Mesothelial cell of epicardium (in vitro differentiated cells): ENCODE measurements at regions not wholly inside any gene's neighbourhood (a gene's known extent, or its start where the extent isn't known, plus 50 kb on each side); places are given as distances from the start of the nearest gene placed in this dataset.
"Not testable (repeated sequence)": the region's sequence is repeated elsewhere in the genome, so short reads cannot be mapped to it uniquely, and the experiment has no call there.

ENCODE experiments used
- DNase-seq, 2 experiments: peaks; one replicate each; pipeline ENCODE4 v3.0.0; 2021; ENCODE audit warnings: low spot score in 2 of 2; ENCODE audit not compliant: unreplicated experiment in 2 of 2
- H3K27ac Mint-ChIP-seq: 2 replicates; pipeline ENCODE4 v1.8.0; 2021; ENCODE audit warnings: mixed read lengths
- H3K27me3 Mint-ChIP-seq: 2 replicates; pipeline ENCODE4 v1.8.0; 2021; ENCODE audit warnings: low read depth, mixed read lengths
- H3K36me3 Mint-ChIP-seq: 2 replicates; pipeline ENCODE4 v1.8.0; 2021; ENCODE audit warnings: mixed read lengths
- H3K4me1 Mint-ChIP-seq: 2 replicates; pipeline ENCODE4 v1.8.0; 2021; ENCODE audit warnings: mixed read lengths
- H3K4me3 Mint-ChIP-seq: 2 replicates; pipeline ENCODE4 v1.8.0; 2021; ENCODE audit warnings: mild to moderate bottlenecking, moderate library complexity, mixed read lengths
- H3K9me3 Mint-ChIP-seq: 2 replicates; pipeline ENCODE4 v1.8.0; 2021; ENCODE audit warnings: mixed read lengths
- CTCF ChIP-seq: fragments of 200-600 bp; sonication (generic); IDR thresholded peaks from one replicate; pipeline ENCODE4 v1.5.0; 2021; ENCODE audit warnings: antibody characterized with exemption; ENCODE audit not compliant: unreplicated experiment

DNA sequence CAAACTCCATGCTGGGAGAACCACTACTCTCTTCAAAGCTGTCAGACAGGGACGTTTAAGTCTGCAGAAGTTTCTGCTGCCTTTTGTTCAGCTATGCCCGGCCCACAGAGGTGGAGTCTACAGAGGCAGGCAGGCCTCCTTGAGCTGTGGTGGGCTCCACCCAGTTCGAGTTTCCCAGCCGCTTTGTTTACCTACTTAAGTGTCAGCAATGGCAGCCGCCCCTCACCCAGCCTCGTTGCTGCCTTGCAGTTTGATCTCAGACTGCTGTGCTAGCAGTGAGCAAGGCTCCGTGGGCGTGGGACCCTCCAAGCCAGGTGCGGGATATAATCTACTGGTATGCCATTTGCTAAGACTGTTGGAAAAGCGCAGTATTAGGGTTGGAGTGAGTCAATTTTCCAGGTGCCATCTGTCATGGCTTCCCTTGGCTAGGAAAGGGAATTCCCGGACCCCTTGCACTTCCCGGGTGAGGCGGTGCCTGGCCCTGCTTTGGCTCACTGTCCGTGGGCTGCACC, 190.7 kb downstream of the TTC6 start:
- DNase-seq, H3K36me3 Mint-ChIP-seq, H3K4me3 Mint-ChIP-seq, H3K4me1 Mint-ChIP-seq, H3K27ac Mint-ChIP-seq: not testable (repeated sequence)
- peaks cover 18% of the 10 kb centered on the region for H3K27me3 Mint-ChIP-seq
- H3K9me3 Mint-ChIP-seq, result peaks cover 21% of the 10 kb centered on the region

- Mint-ChIP-seq H3K9me3 (peaks cover 10% of the 10 kb centered on the region), H3K4me3 (no peak overlapping the region), H3K27me3 (peaks cover 18% of the 10 kb centered on the region), H3K36me3 (no peaks in the 10 kb centered on the region), H3K27ac (no peak overlapping the region), H3K4me1 (no peaks in the 10 kb centered on the region)
- DNase-seq, result no peak
- no peak for TF ChIP-seq CTCF
These were observed 192.6 kb downstream of the TTC6 start for GRCh38 chr14:37787879-37788494.

- no peak overlapping the region for H3K4me3 Mint-ChIP-seq
- DNase-seq, result no peak
- peaks cover 14% of the 10 kb centered on the region for H3K27me3 Mint-ChIP-seq
- H3K36me3 Mint-ChIP-seq, result no peaks in the 10 kb centered on the region
- H3K27ac Mint-ChIP-seq, result no peak overlapping the region
- no peaks in the 10 kb centered on the region for H3K4me1 Mint-ChIP-seq
- no peak for TF ChIP-seq CTCF
- no peaks in the 10 kb centered on the region for H3K9me3 Mint-ChIP-seq
These were observed 196.1 kb downstream of the TTC6 start for GRCh38 chr14:37791384-37792036.

GRCh38 chr14:37792124-37792523, 196.7 kb downstream of the TTC6 start:
- Mint-ChIP-seq H3K27me3 (peaks cover 14% of the 10 kb centered on the region), H3K36me3 (no peaks in the 10 kb centered on the region), H3K27ac (no peak overlapping the region), H3K4me1 (no peaks in the 10 kb centered on the region), H3K4me3 (no peak overlapping the region), H3K9me3 (no peaks in the 10 kb centered on the region)
- TF ChIP-seq CTCF, result no peak
- DNase-seq, result no peak

DNA sequence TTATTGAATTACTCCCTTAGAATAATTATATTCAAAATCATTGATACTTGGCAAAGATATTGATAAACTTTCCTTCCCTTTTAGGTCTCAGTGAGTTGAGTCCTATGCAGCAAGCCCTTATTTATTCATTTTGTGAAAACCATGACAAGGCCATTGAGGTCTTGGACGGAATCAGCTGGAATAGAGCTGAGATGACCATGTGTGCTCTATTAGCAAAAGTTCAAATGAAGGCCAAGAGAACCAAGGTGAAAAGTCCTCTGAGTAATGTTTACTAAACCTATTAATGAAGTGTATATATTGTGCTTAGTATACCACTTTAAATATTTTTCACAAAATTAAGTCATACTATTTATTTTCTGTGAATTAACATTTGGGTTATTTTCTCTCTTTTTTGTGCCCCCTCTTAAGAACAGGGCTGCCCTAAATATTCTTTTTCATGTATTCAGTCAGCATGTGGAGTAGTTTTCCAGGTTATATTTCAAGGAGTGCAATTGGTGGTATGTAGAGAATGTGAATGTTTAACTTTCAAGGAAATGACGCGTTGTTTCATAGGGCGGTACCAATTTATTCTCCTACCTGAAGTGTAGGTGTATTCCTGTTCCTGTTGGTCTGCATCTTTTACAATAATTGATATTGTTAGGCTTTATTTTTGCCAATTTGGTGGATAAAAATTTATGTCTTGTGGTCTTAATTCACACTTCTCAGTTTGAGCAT, 201.4 kb downstream of the TTC6 start:
- H3K4me3 Mint-ChIP-seq, result no peak overlapping the region
- H3K36me3 Mint-ChIP-seq, result no peaks in the 10 kb centered on the region
- TF ChIP-seq CTCF, result no peak
- DNase-seq, result no peak
- peaks cover 6% of the 10 kb centered on the region for H3K27me3 Mint-ChIP-seq
- H3K4me1 Mint-ChIP-seq, result no peaks in the 10 kb centered on the region
- no peak overlapping the region for H3K27ac Mint-ChIP-seq
- H3K9me3 Mint-ChIP-seq, result no peaks in the 10 kb centered on the region

GRCh38 chr14:37797675-37798074, 202.2 kb downstream of the TTC6 start:
- no peaks in the 10 kb centered on the region for H3K4me1 Mint-ChIP-seq
- no peak for DNase-seq
- no peaks in the 10 kb centered on the region for H3K9me3 Mint-ChIP-seq
- H3K27me3 Mint-ChIP-seq, result peaks cover 6% of the 10 kb centered on the region
- no peaks in the 10 kb centered on the region for H3K36me3 Mint-ChIP-seq
- H3K4me3 Mint-ChIP-seq, result no peak overlapping the region
- TF ChIP-seq CTCF, result no peak
- H3K27ac Mint-ChIP-seq, result no peak overlapping the region
